Activated CD4-positive, alpha-beta T cell treated with anti-CD3 and anti-CD28 coated beads, Interleukin-2, Interleukin-6, amounts not matched to agents 100 ng/mL and 50 ng/mL, durations not matched to agents 16 hours and 8 hours (primary cell): ENCODE measurements at regions not wholly inside any gene's neighbourhood (a gene's known extent, or its start where the extent isn't known, plus 50 kb on each side); places are given as distances from the start of the nearest gene placed in this dataset.
A peak's percentile ranks its signal among the peaks of the same experiment; 100 is the strongest.
"Not testable (repeated sequence)": the region's sequence is repeated elsewhere in the genome, so short reads cannot be mapped to it uniquely, and the experiment has no call there.

Experiments used
- DNase-seq: peaks from one replicate; pipeline ENCODE4 v3.0.0-alpha.2; 2020

- DNase-seq, result not testable (repeated sequence)
Measured at GRCh38 chr7:65519751-65520150, 146.1 kb downstream of the ZNF92 start.

- DNase-seq, result not testable (repeated sequence)
Measured at GRCh38 chr7:65545465-65546161, 172.0 kb downstream of the ZNF92 start.

GRCh38 chr7:65549589-65550443, 176.2 kb downstream of the ZNF92 start:
- not testable (repeated sequence) for DNase-seq

- DNase-seq, result not testable (repeated sequence)
Measured at GRCh38 chr7:65550444-65550809, 176.8 kb downstream of the ZNF92 start.

GRCh38 chr7:65551042-65551441, 177.4 kb downstream of the ZNF92 start:
- not testable (repeated sequence) for DNase-seq

GRCh38 chr7:65554553-65555476, 181.2 kb downstream of the ZNF92 start:
- not testable (repeated sequence) for DNase-seq

- DNase-seq, result not testable (repeated sequence)
Measured at GRCh38 chr7:65558584-65558983, 184.9 kb downstream of the ZNF92 start.

- not testable (repeated sequence) for DNase-seq
Measured at GRCh38 chr7:65561786-65562372, 188.2 kb downstream of the ZNF92 start.

GRCh38 chr7:65562522-65562921, 188.9 kb downstream of the ZNF92 start:
- not testable (repeated sequence) for DNase-seq

GRCh38 chr7:65563333-65563732, 189.7 kb downstream of the ZNF92 start:
- DNase-seq, result not testable (repeated sequence)

- not testable (repeated sequence) for DNase-seq
Measured at GRCh38 chr7:65568226-65568625, 194.6 kb downstream of the ZNF92 start.

GRCh38 chr7:65570990-65571389, 197.3 kb downstream of the ZNF92 start:
- not testable (repeated sequence) for DNase-seq

- DNase-seq, result not testable (repeated sequence)
Measured at GRCh38 chr7:65572581-65572980, 198.9 kb downstream of the ZNF92 start.

GRCh38 chr7:65576370-65576769, 202.7 kb downstream of the ZNF92 start:
- not testable (repeated sequence) for DNase-seq

- not testable (repeated sequence) for DNase-seq
Measured at GRCh38 chr7:65582518-65583119, 209.0 kb downstream of the ZNF92 start.

GRCh38 chr7:65602495-65602894, 228.8 kb downstream of the ZNF92 start:
- DNase-seq, result not testable (repeated sequence)

- DNase-seq, result no peak
Measured at GRCh38 chr7:65609131-65609530, 235.5 kb downstream of the ZNF92 start.

- not testable (repeated sequence) for DNase-seq
Measured at GRCh38 chr7:65613644-65614289, 240.1 kb downstream of the ZNF92 start.

GRCh38 chr7:65616111-65616510, 242.5 kb downstream of the ZNF92 start:
- not testable (repeated sequence) for DNase-seq

- DNase-seq, result not testable (repeated sequence)
Measured at GRCh38 chr7:65620216-65620615, 246.6 kb downstream of the ZNF92 start.

GRCh38 chr7:65621580-65622201, 248.0 kb downstream of the ZNF92 start:
- DNase-seq, result peak; percentile 32
